GM19455 (cell line): ENCODE measurements at regions not wholly inside any gene's neighbourhood (a gene's known extent, or its start where the extent isn't known, plus 50 kb on each side); places are given as distances from the start of the nearest gene placed in this dataset.
"Not testable (repeated sequence)": the region's sequence is repeated elsewhere in the genome, so short reads cannot be mapped to it uniquely, and the experiment has no call there.

Experiments
- ATAC-seq: cut with Tn5 transposase; IDR thresholded peaks from one replicate; pipeline ENCODE4 v1.9.1; 2021; ENCODE audit not compliant: unreplicated experiment

DNA sequence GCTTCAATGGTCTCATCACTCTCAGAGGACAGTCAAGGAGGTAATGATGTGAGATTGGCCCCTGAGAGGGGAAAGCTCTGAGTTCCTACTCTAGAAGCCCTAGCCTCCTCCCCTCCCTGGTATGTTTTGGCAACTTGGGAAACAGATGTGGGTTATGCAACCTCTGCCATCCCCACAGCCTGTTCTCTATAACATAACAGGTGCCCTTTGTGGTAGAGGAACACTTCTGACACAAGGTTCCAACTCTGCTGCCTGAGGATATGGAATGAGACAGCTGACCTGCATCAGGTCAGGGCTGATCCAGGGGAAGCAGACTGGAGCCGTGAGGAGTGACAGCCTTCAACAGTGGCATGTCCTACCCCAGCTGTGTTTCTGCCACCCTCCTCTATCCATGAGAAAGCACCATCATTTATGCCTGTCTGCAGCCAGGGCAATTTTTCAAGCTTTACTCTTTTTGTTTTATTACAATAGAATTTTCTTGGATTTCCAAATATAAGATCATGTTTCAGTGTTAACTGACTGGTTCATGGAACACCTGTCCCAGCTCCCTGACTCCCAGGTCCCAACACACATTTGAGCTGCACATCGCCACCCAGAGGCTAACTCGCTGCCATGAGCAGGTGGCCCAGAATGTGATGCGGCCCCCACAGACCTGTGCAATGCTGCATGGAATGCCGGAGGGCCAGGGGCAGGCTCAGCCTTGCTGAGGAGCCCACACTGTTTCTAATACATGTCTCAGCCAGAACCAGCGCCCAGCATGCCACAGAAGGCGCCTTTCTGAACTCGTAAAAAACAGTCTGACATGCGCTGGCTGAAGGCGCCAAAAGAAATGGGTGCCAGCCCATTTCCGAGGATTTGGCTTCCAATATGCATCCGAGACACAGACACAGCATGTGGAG, 124.8 kb upstream of the CHST15 start:
- ATAC-seq = no peak

DNA sequence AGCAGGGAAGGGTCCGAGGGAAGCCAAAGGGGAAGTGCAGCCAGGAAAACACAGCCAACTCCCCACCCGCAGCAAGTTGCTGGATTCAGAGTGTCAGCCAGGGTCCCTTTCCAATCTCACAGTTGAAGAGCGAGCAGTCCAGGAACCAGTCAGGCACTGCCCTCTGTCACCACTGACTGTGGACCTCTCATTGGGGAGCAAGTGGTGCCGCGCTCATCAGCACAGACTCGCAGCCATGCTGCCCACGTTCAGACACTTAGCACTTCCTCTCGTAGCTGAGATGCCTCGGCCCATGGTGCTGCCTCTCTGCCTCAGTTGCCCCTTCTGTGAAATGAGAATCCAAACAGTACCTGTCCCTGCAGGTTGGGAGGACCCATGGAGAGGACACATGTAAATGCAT, 123.6 kb upstream of the CHST15 start:
- ATAC-seq = no peak

DNA sequence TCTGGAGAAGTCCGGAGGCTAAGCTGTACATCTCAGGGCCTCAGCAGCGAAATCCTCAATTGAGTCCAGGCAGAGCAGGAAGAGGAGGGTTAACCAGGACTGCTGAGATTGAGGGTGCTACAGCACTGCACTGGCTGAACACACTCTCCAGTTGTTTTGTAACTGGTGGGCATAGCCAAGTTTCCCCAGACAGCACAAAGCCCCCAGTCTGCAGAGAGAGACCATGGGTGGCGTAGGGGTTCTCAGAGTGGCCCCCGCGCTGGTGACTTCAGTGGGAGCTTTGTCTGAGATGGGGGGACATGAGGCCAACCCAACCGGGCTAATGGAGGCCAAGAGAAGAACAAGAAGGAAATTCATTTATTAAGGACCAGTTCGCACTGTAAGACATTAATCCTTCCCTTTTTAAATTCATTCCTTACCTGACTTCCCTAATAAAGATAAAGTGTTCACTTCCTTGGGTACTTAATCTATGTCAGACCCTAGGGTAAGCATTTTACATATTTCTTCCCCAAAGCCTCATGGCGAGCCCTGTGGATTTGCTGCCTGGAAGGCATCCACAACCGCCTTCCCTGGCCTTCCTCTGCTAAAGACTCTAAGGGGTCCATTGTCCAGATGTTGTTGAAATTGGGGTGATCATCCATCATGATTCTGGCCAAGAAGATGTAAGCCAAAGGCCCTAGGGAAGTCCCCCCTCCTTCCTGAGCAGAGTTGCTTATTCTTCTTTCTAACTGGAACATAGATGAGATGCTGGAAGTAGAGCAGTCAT, 121.4 kb upstream of the CHST15 start:
- no peak for ATAC-seq

DNA sequence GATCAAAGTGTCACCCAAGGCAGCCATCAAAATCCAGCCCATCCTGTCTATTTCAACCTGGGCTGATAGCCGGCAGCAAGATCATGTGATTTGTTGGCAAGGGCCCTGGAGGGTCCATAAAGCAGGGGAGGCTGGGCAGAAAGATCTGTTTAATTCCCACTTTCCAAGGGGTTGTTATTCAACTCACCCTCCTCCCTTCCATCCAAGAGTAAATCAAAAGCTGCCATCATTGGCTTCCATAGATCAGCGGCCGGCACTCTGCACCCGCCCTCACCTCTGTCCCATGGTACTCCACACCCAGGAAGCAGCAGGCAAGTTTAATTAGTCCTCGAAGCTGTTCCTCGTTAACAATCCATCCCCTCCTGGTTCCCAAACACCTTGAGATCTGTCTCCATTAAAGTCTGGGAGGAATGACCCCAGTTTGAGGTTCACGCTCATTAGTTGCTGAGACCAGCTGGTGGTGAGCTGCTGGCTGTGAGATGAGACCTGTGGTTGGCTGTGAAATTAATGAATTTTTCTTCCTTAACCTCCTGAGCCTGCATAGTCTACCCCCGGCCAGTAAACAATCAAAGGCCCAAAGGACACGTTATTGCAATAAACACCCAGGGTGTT, 120.6 kb upstream of the CHST15 start:
- no peak for ATAC-seq

DNA sequence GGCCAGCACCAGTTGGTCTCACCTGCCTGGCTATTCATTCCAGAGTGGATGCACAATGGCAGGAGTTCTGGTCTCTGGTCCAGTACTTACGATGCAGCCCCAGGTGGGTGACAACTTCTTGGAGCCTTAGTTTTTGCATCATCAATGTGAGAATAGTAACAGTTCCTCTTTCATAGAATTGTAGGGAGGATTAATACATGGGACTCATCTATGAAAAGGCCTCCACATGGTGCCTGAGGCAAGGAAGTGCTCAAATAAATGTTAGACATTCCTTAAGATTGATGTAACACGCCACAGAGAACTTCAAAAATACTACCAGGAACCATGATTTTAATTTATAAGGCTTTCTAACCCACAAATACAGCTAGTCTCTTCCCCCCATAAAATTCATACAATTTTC, 120.1 kb upstream of the CHST15 start:
- no peak for ATAC-seq

DNA sequence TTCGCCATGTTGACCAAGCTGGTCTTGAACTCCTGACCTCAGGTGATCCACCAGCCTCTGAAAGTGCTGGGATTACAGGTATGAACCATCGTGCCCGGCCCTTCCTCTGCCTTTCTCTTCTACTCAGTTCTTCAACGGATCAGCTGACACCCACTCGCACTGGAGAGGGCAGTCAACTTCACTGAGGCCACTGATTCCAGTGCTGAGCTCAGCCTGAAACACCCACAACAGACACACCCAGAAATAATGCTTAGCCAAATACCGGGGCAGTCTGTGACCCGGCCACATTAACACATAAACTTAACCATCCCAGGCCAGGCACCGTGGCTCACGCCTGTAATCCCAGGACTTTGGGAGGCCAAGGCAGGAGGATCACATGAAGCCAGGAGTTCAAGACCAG, 119.3 kb upstream of the CHST15 start:
- ATAC-seq = no peak

DNA sequence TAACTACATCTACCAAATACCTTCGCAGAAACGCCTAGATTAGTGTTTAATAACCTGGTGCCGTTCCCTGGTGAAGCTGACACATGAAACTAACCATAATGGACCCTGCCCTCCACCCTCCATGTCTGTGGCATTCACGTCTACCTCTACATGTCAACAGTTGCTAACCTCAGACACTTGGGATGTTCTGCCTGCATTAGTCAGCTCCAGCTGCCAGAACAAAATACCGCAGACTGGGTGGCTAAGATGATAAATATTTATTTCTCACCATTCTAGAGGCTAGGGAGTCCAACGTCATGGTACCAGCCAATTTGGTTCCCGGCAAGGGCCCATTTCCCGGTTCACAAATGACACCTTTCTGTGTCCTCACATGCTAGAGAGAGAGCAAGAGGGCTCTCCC, 118.5 kb upstream of the CHST15 start:
- ATAC-seq = no peak

DNA sequence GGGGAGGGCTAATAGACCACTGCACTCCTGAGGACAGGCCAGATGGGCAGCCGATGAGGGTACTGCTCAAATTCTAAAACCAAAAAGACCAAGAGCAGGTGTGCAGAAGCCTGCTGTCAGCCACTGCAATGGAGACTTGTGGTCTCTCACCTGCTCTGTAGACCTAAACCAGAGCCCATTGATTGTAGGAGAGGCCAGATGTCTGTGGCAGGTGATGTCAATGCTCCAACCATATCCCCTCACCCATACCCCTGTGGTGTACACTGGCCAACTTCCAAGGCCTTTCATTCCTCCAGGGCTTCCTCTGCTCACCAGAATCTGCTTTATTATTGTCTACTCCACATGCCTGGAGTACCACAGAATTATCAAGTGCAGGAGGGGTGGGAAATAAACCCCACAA, 116.9 kb upstream of the CHST15 start:
- no peak for ATAC-seq

DNA sequence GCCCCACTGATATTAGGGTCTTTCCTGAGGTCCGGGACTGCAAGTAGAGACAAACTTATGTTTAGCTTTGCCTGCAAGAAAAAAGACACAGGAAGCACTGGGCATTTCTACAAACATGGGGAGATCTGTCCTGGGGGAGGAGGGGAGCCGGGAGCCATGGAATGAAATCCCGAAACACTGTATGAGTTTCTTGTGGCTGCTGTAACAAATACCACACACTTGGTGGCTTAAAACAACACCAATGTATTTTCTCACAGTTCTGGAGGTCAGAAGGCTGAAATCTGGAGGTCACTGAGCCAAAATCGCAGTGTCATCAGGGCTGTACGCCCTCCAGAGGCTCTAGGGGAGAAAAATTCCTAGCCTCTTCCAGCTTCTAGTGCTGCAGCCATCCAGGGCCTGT, 114.0 kb upstream of the CHST15 start:
- ATAC-seq = no peak

DNA sequence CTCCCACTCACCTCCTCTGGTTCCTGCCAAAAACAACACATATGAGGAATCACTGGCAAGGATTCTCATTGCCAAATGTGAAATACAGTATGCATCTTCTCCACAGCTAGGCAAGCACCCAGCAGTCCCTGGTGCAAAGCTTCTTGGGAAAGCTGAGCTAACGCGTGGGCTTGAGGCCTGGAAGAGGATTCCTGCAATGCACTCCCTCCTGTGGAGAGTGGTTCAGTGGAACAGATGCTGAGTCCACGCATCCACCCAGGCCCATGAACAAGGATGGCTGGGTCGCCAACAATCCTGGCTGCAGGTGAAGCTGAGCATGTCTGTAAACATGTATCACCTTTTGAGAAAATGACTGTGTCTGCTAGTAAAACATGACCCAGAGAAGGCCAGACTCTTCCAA, 113.2 kb upstream of the CHST15 start:
- no peak for ATAC-seq

DNA sequence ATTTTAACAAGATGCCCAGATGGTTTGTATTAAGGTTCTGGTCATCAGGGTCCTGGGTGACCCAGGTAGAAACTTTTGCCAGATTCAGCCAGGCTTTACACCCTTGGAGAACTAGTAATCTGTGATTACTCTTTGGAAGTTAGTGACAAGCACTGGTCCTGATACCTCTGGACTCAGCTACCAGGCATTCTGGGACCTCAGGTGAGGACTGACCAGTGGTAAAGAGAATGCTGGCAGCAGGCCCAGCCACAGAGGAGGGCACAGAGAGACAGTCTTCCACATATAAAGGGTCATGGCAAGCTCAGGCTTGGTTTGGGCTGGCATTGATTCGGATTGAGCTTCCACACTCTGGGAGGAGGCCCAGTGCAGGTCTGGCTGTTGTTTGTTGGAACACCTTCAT, 112.0 kb upstream of the CHST15 start:
- ATAC-seq = no peak

DNA sequence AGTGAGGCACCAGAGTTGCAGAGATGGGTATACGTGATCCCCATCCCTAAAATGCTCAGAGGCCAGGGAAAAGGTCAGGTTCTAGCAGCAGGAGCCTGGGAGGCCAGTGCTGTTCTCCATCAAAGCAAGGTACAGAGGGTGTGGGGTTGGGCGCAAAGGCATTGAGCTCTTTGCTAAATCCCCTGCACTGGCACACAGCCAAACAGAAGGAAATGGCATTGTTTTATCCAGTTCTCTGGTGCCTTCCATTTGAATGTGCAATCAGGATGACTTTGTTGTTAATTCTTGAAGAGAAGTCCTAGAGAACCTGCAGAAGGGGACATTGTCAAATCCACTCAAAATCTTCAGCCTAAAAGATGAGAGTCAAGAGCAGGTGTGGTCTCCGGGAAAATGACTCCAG, 111.3 kb upstream of the CHST15 start:
- no peak for ATAC-seq

DNA sequence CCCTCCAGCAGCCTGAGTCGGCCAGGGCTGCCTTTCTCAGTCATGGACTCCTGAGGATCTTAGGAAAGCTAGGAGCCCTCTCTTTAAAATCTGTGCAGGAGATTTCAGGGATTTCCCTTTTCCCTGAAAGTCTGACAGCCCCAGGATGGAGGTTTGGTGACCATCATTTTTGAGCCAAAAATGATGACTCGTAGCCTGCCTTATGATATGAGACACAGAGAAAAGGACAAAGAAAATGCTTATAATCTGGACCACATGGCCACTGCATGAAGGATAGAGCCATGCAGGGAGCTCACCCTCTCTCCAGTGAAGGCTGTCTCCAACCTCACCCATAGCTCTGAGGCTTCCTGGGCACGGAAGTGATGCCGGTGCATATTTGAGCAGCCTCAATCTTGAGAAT, 106.6 kb upstream of the CHST15 start:
- no peak for ATAC-seq

DNA sequence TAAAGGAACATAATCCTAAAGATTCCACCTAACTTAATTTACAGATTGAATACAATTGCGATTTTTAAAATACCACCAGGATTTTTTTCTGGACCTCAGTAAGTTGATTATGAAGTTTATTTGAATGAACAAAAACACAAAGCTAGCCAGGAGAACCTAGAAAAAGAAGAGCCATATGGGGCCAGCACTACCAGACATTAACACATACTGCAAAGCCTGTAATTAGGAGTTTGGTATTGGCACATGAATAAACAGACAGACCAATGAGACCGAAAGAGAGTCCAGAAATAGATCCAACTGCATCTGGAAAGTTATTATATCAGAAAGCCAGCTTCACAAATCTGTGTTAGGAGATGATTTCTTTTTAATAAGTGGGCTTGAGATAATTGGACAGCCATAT, 105.5 kb upstream of the CHST15 start:
- no peak for ATAC-seq

DNA sequence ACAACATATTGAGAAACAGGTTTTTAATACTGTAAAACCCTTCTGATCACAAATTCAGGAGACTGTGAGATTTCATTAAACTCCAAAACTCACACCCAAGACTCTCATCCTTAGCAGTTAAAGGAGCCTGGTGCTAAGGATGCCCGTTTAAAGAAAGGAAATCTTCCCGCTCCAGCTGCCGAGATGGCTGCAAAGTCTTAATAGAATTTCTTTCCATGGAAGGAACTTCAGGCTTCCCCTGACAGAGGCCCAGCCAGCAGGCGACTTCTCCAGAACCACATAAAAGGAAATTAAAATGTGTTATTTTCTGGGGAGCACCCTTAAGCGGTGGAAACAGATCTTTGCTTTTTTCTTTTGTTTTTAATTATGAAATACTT, 104.7 kb upstream of the CHST15 start:
- no peak for ATAC-seq

DNA sequence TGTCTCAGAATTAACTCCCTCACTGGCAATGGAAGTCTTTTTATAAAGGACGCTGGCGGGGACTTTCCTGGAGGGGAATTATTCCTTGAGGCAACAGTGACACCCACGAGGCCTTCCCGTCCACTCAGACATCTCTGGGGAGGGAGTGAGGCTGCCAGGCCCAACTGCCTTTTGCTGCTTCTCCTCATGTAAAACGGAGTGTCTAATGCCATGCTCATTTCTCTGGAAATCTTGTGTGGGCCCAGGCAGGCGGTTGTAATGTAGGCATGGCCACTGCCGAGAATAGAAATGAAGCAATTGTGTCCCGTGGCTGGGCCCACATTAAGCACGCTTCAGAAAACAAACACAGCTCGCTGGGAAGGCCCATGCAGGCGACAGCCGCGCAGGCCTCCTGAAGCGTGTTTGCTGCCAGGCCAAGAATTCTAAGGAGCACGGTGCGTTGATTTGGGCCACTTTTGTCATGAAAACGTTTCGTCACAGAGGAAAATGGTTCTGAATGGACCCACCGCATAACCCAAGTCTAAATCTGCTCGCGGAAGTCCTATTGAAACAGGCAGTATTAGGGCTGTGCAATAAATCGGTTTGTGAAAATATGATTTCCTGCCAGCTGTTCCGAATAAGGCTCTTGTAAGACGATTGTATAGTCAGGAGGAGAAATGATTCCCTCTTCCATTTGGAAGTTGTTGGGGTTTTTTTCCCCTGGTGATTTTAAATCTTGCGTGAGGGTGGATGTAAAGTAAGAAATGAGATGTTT, 104.2 kb upstream of the CHST15 start:
- no peak for ATAC-seq

DNA sequence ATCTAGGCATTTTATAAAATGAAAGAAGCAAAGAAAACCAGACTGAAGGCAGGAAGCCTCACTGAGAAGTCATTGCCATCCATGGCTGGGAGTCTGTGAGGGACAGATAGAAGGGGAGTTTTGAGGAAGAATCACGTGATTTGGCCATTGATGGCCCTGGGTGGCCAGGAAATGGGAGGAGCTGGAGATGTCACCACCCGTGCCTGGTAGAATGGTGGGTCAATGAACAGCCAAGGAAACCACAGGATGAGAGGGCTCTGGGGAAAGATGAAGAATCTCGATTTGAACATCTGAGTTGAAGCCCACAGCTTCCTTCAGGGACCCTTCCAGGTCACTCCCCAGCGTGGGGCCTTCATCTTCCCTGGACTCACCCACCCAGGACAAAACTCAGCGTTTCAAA, 103.3 kb upstream of the CHST15 start:
- no peak for ATAC-seq

DNA sequence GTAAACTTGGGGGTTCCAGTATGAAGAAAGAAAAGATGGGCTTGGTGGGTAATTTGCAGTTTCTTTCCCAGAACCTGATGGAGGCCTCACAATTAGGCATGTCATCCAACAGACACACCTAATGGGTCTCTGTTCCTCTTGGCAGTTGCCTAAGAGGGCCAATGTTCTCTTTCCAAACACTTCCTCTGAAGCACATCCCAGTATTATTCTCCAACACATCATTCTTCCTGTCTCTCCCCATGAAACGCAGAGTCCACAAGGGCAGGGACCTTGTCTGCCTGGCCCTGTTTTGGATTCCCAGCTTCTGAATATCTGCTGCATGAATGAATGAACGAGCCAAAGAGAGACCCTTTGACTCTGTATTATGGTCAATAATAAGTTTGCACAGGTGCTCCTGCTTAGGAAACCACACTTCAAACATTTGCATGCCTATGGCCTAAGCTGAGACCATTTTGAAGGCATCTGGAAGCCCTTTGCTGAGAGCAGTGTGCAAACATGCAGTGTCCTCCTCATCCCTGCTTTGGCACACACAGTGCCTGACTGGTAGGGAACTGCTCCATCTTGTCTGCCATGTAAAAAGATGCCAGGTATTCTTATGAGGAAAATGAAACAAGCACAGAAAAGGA, 100.9 kb upstream of the CHST15 start:
- no peak for ATAC-seq

DNA sequence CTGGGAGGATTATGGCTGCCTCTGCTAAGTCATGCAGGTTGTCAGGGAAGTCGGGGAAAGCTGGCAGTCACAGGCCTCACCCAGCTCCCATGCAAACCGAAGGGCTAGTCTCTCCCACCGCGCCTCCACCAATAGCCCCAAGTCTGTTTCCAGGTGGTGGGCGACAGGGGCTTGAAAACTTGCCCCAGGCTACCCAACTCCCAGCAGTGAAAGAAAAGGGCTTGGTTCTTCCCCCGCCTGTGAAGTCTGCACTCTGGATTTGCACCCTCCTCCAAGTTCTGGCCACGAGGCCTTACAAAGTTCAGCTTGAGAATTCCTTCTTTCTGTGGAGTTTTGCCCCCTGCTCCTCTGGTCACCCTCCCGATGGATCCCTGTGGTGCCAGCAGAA, 99.9 kb upstream of the CHST15 start:
- ATAC-seq = no peak

DNA sequence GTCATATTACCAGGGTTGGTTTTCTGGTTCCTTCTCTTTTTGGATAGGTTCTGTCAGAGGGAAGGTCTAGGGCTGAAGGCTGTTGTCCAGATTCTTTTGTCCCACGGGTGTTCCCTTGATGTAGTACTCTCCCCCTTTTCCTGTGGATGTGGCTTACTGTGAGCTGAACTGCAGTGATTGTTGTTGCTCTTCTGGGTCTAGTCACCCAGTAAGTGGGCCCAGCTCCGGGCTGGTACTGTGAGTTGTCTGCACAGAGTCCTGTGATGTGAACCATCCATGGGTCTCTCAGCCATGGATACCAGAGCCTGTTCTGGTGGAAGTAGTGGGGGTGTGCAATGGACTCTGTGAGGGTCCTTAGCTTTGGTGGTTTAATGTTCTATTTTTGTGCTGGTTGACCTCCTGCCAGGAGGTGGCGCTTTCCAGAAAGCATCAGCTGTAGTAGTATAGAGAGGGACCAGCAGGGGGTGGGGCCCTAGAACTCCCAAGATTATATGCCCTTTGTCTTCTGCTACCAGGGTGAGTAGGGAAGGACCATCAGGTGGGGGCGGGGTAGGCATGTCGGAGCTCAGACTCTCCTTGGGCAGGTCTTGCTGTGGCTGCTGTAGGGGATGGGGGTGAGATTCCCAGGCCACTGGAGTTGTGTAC, 99.4 kb upstream of the CHST15 start:
- not testable (repeated sequence) for ATAC-seq
